ENCODE measurements at regions not wholly inside any gene's neighbourhood (a gene's known extent, or its start where the extent isn't known, plus 50 kb on each side); places are given as distances from the start of the nearest gene placed in this dataset.

GRCh38 chr2:51994123-51994763, 962.3 kb upstream of the NRXN1 start:
- TF ChIP-seq POLR2AphosphoS5 (IDR thresholded peaks at IDR 0.05; ENCODE audit: low read depth, low read length): no peak
- TF ChIP-seq POLR2A (IDR thresholded peaks at IDR 0.05; ENCODE audit: low read depth, low read length): no peak
- no peak for TF ChIP-seq TAF1 (IDR thresholded peaks at IDR 0.05; ENCODE audit: low read depth, low read length)
- no peak for TF ChIP-seq PAX5 (IDR thresholded peaks at IDR 0.05; ENCODE audit: insufficient read depth, low read length, severe bottlenecking)
- TF ChIP-seq POU2F2 (IDR thresholded peaks at IDR 0.05; ENCODE audit: low read depth, low read length): no peak
- TF ChIP-seq SPI1 (IDR thresholded peaks at IDR 0.05; ENCODE audit: low read depth, low read length): no peak

All from GM12891 (cell line).